ENCODE measurements at regions not wholly inside any gene's neighbourhood (a gene's known extent, or its start where the extent isn't known, plus 50 kb on each side); places are given as distances from the start of the nearest gene placed in this dataset.
"Not testable (repeated sequence)": the region's sequence is repeated elsewhere in the genome, so short reads cannot be mapped to it uniquely, and the experiment has no call there.

- not testable (repeated sequence) for H3K4me3 ChIP-seq; H3K36me3 ChIP-seq (ENCODE audit: control insufficient read depth in 4 of 4, insufficient read depth in 4 of 4, low read length in 4 of 4); ATAC-seq (ENCODE audit: insufficient read depth, low FRiP score); H3K27me3 ChIP-seq (ENCODE audit: control insufficient read depth in 3 of 3, insufficient read depth in 3 of 3, low read length in 2 of 3); H3K9ac ChIP-seq (ENCODE audit: insufficient read depth in 1 of 2, low read length in 2 of 2); H3K27ac ChIP-seq (ENCODE audit: low read depth in 1 of 2, low read length in 1 of 2); DNase-seq; H3K4me1 ChIP-seq (ENCODE audit: control insufficient read depth in 5 of 5, insufficient read depth in 5 of 5, low read length in 5 of 5); H3K9me3 ChIP-seq (ENCODE audit: control insufficient read depth in 4 of 4, insufficient read depth in 3 of 4, low read length in 3 of 4)
These were observed 215.6 kb upstream of the C1QTNF3 start for GRCh38 chr5:34258598-34258997.

- 65 to 67% methylated on average over 3 of the region's 4 CpGs for WGBS, 2 donors
- not testable (repeated sequence) for DNase-seq
These were observed 218.0 kb upstream of the C1QTNF3 start for GRCh38 chr5:34261020-34261419.

GRCh38 chr5:34266151-34266550 lies 223.1 kb upstream of the C1QTNF3 start:
- ATAC-seq (ENCODE audit: insufficient read depth, low FRiP score); H3K36me3 ChIP-seq (ENCODE audit: control insufficient read depth in 4 of 4, insufficient read depth in 4 of 4, low read length in 4 of 4): not testable (repeated sequence)

More at GRCh38 chr5:34261020-34261419, 218.0 kb upstream of the C1QTNF3 start:
- H3K4me1 ChIP-seq (ENCODE audit: control insufficient read depth in 5 of 5, insufficient read depth in 5 of 5, low read length in 5 of 5); H3K9ac ChIP-seq (ENCODE audit: insufficient read depth in 1 of 2, low read length in 2 of 2); H3K36me3 ChIP-seq (ENCODE audit: control insufficient read depth in 4 of 4, insufficient read depth in 4 of 4, low read length in 4 of 4); ATAC-seq (ENCODE audit: insufficient read depth, low FRiP score); H3K9me3 ChIP-seq (ENCODE audit: control insufficient read depth in 4 of 4, insufficient read depth in 3 of 4, low read length in 3 of 4); H3K27me3 ChIP-seq (ENCODE audit: control insufficient read depth in 3 of 3, insufficient read depth in 3 of 3, low read length in 2 of 3); H3K4me3 ChIP-seq; H3K27ac ChIP-seq (ENCODE audit: low read depth in 1 of 2, low read length in 1 of 2): not testable (repeated sequence)

GRCh38 chr5:34296759-34297158 lies 253.7 kb upstream of the C1QTNF3 start:
- H3K4me3 ChIP-seq; DNase-seq; H3K27ac ChIP-seq (ENCODE audit: low read depth in 1 of 2, low read length in 1 of 2); H3K27me3 ChIP-seq (ENCODE audit: control insufficient read depth in 3 of 3, insufficient read depth in 3 of 3, low read length in 2 of 3); H3K36me3 ChIP-seq (ENCODE audit: control insufficient read depth in 4 of 4, insufficient read depth in 4 of 4, low read length in 4 of 4); H3K4me1 ChIP-seq (ENCODE audit: control insufficient read depth in 5 of 5, insufficient read depth in 5 of 5, low read length in 5 of 5); H3K9me3 ChIP-seq (ENCODE audit: control insufficient read depth in 4 of 4, insufficient read depth in 3 of 4, low read length in 3 of 4); H3K9ac ChIP-seq (ENCODE audit: insufficient read depth in 1 of 2, low read length in 2 of 2); ATAC-seq (ENCODE audit: insufficient read depth, low FRiP score): not testable (repeated sequence)
- 45 to 60% methylated on average over 1 of the region's 1 CpG for WGBS, 2 donors

More at GRCh38 chr5:34266151-34266550, 223.1 kb upstream of the C1QTNF3 start:
- H3K27me3 ChIP-seq (ENCODE audit: control insufficient read depth in 3 of 3, insufficient read depth in 3 of 3, low read length in 2 of 3); H3K9me3 ChIP-seq (ENCODE audit: control insufficient read depth in 4 of 4, insufficient read depth in 3 of 4, low read length in 3 of 4); H3K4me1 ChIP-seq (ENCODE audit: control insufficient read depth in 5 of 5, insufficient read depth in 5 of 5, low read length in 5 of 5); DNase-seq; H3K9ac ChIP-seq (ENCODE audit: insufficient read depth in 1 of 2, low read length in 2 of 2); H3K4me3 ChIP-seq; H3K27ac ChIP-seq (ENCODE audit: low read depth in 1 of 2, low read length in 1 of 2): not testable (repeated sequence)

GRCh38 chr5:34329201-34329600 lies 286.2 kb upstream of the C1QTNF3 start:
- not testable (repeated sequence) for H3K9me3 ChIP-seq (ENCODE audit: control insufficient read depth in 4 of 4, insufficient read depth in 3 of 4, low read length in 3 of 4); H3K27ac ChIP-seq (ENCODE audit: low read depth in 1 of 2, low read length in 1 of 2); DNase-seq; H3K9ac ChIP-seq (ENCODE audit: insufficient read depth in 1 of 2, low read length in 2 of 2); H3K4me1 ChIP-seq (ENCODE audit: control insufficient read depth in 5 of 5, insufficient read depth in 5 of 5, low read length in 5 of 5); ATAC-seq (ENCODE audit: insufficient read depth, low FRiP score); H3K36me3 ChIP-seq (ENCODE audit: control insufficient read depth in 4 of 4, insufficient read depth in 4 of 4, low read length in 4 of 4); H3K27me3 ChIP-seq (ENCODE audit: control insufficient read depth in 3 of 3, insufficient read depth in 3 of 3, low read length in 2 of 3); H3K4me3 ChIP-seq
- 68 to 77% methylated on average over 2 of the region's 2 CpGs for WGBS, 2 donors

- not testable (repeated sequence) for H3K4me1 ChIP-seq (ENCODE audit: control insufficient read depth in 5 of 5, insufficient read depth in 5 of 5, low read length in 5 of 5); H3K9ac ChIP-seq (ENCODE audit: insufficient read depth in 1 of 2, low read length in 2 of 2); DNase-seq; H3K27me3 ChIP-seq (ENCODE audit: control insufficient read depth in 3 of 3, insufficient read depth in 3 of 3, low read length in 2 of 3); H3K36me3 ChIP-seq (ENCODE audit: control insufficient read depth in 4 of 4, insufficient read depth in 4 of 4, low read length in 4 of 4); ATAC-seq (ENCODE audit: insufficient read depth, low FRiP score); H3K4me3 ChIP-seq; H3K9me3 ChIP-seq (ENCODE audit: control insufficient read depth in 4 of 4, insufficient read depth in 3 of 4, low read length in 3 of 4); H3K27ac ChIP-seq (ENCODE audit: low read depth in 1 of 2, low read length in 1 of 2)
These were observed 286.6 kb upstream of the C1QTNF3 start for GRCh38 chr5:34329611-34330108.

GRCh38 chr5:34331928-34332454 lies 289.0 kb upstream of the C1QTNF3 start:
- H3K9me3 ChIP-seq (ENCODE audit: control insufficient read depth in 4 of 4, insufficient read depth in 3 of 4, low read length in 3 of 4); H3K27ac ChIP-seq (ENCODE audit: low read depth in 1 of 2, low read length in 1 of 2); DNase-seq; ATAC-seq (ENCODE audit: insufficient read depth, low FRiP score); H3K27me3 ChIP-seq (ENCODE audit: control insufficient read depth in 3 of 3, insufficient read depth in 3 of 3, low read length in 2 of 3); H3K36me3 ChIP-seq (ENCODE audit: control insufficient read depth in 4 of 4, insufficient read depth in 4 of 4, low read length in 4 of 4); H3K4me3 ChIP-seq; H3K4me1 ChIP-seq (ENCODE audit: control insufficient read depth in 5 of 5, insufficient read depth in 5 of 5, low read length in 5 of 5); H3K9ac ChIP-seq (ENCODE audit: insufficient read depth in 1 of 2, low read length in 2 of 2): not testable (repeated sequence)

GRCh38 chr5:34339408-34340001 lies 296.5 kb upstream of the C1QTNF3 start:
- 71 to 90% methylated on average over 1 of the region's 1 CpG for WGBS, 2 donors
- not testable (repeated sequence) for H3K4me1 ChIP-seq (ENCODE audit: control insufficient read depth in 5 of 5, insufficient read depth in 5 of 5, low read length in 5 of 5); H3K9ac ChIP-seq (ENCODE audit: insufficient read depth in 1 of 2, low read length in 2 of 2); H3K4me3 ChIP-seq; ATAC-seq (ENCODE audit: insufficient read depth, low FRiP score); H3K9me3 ChIP-seq (ENCODE audit: control insufficient read depth in 4 of 4, insufficient read depth in 3 of 4, low read length in 3 of 4); H3K27ac ChIP-seq (ENCODE audit: low read depth in 1 of 2, low read length in 1 of 2); H3K36me3 ChIP-seq (ENCODE audit: control insufficient read depth in 4 of 4, insufficient read depth in 4 of 4, low read length in 4 of 4); H3K27me3 ChIP-seq (ENCODE audit: control insufficient read depth in 3 of 3, insufficient read depth in 3 of 3, low read length in 2 of 3); DNase-seq

All from lung (tissue), 9 donors.